ENCODE measurements at regions not wholly inside any gene's neighbourhood (a gene's known extent, or its start where the extent isn't known, plus 50 kb on each side); places are given as distances from the start of the nearest gene placed in this dataset.

- intact Hi-C loops (cut with DNase I; ENCODE audit: low total_unique reads): no loop called here
- no peak for TF ChIP-seq CTCF (IDR thresholded peaks at IDR 0.05)
- H3K27me3 ChIP-seq: no peaks in the 10 kb centered on the region
Observed at GRCh38 chr1:60959701-60960100, 122.7 kb upstream of the NFIA start.

GRCh38 chr1:60958001-60958400 is 124.4 kb upstream of the NFIA start:
- Histone ChIP-seq H3K27me3 (no peaks in the 10 kb centered on the region), H3K9me3 (no peaks in the 10 kb centered on the region), H3K4me3 (no peak overlapping the region), H3K4me1 (no peaks in the 10 kb centered on the region), H3K36me3 (no peaks in the 10 kb centered on the region), H3K27ac (no peak overlapping the region)
- DNase-seq: no peak
- intact Hi-C loops (cut with DNase I; ENCODE audit: low total_unique reads): no loop called here
- no peak for TF ChIP-seq POLR2A (IDR thresholded peaks at IDR 0.05)
- no peak for TF ChIP-seq CTCF (IDR thresholded peaks at IDR 0.05)

More at GRCh38 chr1:60959701-60960100, 122.7 kb upstream of the NFIA start:
- H3K4me3 ChIP-seq: no peak overlapping the region
- no peaks in the 10 kb centered on the region for H3K4me1 ChIP-seq
- no peaks in the 10 kb centered on the region for H3K36me3 ChIP-seq
- no peak for DNase-seq
- H3K27ac ChIP-seq: no peak overlapping the region
- no peaks in the 10 kb centered on the region for H3K9me3 ChIP-seq

- Histone ChIP-seq H3K27ac (no peak overlapping the region), H3K4me3 (no peak overlapping the region), H3K36me3 (no peaks in the 10 kb centered on the region), H3K9me3 (no peaks in the 10 kb centered on the region), H3K27me3 (no peaks in the 10 kb centered on the region), H3K4me1 (no peaks in the 10 kb centered on the region)
- intact Hi-C loops (cut with DNase I; ENCODE audit: low total_unique reads): no loop called here
- TF ChIP-seq POLR2A (IDR thresholded peaks at IDR 0.05) (no peak), CTCF (IDR thresholded peaks at IDR 0.05) (no peak)
- no peak for DNase-seq
Observed at GRCh38 chr1:60956520-60956919, 125.8 kb upstream of the NFIA start.

- no peak overlapping the region for H3K27ac ChIP-seq
- no peaks in the 10 kb centered on the region for H3K36me3 ChIP-seq
- intact Hi-C loops (cut with DNase I; ENCODE audit: low total_unique reads): no loop called here
- H3K27me3 ChIP-seq: no peaks in the 10 kb centered on the region
- TF ChIP-seq POLR2A (IDR thresholded peaks at IDR 0.05): no peak
- no peak for TF ChIP-seq CTCF (IDR thresholded peaks at IDR 0.05)
- H3K4me1 ChIP-seq: no peaks in the 10 kb centered on the region
- no peak overlapping the region for H3K4me3 ChIP-seq
- DNase-seq: no peak
- H3K9me3 ChIP-seq: no peaks in the 10 kb centered on the region
Observed at GRCh38 chr1:60952612-60953111, 129.7 kb upstream of the NFIA start.

GRCh38 chr1:60950224-60951063 is 131.9 kb upstream of the NFIA start:
- H3K36me3 ChIP-seq: no peaks in the 10 kb centered on the region
- intact Hi-C loops (cut with DNase I; ENCODE audit: low total_unique reads): no loop called here
- no peaks in the 10 kb centered on the region for H3K4me1 ChIP-seq
- H3K27me3 ChIP-seq: no peaks in the 10 kb centered on the region
- H3K4me3 ChIP-seq: no peak overlapping the region
- H3K27ac ChIP-seq: no peak overlapping the region
- H3K9me3 ChIP-seq: no peaks in the 10 kb centered on the region
- no peak for DNase-seq
- TF ChIP-seq CTCF (IDR thresholded peaks at IDR 0.05) (no peak), POLR2A (IDR thresholded peaks at IDR 0.05) (no peak)
